Breast epithelium (tissue), 4 donors: ENCODE measurements at regions not wholly inside any gene's neighbourhood (a gene's known extent, or its start where the extent isn't known, plus 50 kb on each side); places are given as distances from the start of the nearest gene placed in this dataset.

ENCODE experiments used
- DNase-seq, 2 donors: peaks; one replicate each; pipeline ENCODE4 v3.0.0-alpha.2; 2019; ENCODE audit warnings: low spot score in 2 of 2
- H3K27ac ChIP-seq, 2 donors: fragments of 200-600 bp; sonication (generic) in 1 of 2; one replicate each; pipeline ENCODE4 v1.5.1; 2016 to 2019; ENCODE audit warnings: mild to moderate bottlenecking in 1 of 2
- H3K27me3 ChIP-seq, 2 donors: fragments of 200-600 bp; sonication (generic) in 1 of 2; one replicate each; pipeline versions ENCODE4 v1.5.1 to v1.6.0; 2017 to 2019; ENCODE audit warnings: control low read depth in 1 of 2, mild to moderate bottlenecking in 1 of 2
- H3K36me3 ChIP-seq: fragments of 200-600 bp; one replicate; pipeline ENCODE4 v1.5.1; 2019
- H3K4me1 ChIP-seq, 2 donors: fragments of 200-600 bp; sonication (generic); one replicate each; pipeline ENCODE4 v1.5.1; 2016 to 2019; ENCODE audit warnings: control low read depth in 1 of 2
- H3K4me3 ChIP-seq, 3 donors: fragments of 200-600 bp; sonication (generic); 1 replicate in 2 of 3; 2 replicates in 1 of 3; pipeline ENCODE4 v1.5.1; 2016 to 2019; ENCODE audit warnings: mild to moderate bottlenecking in 3 of 3, moderate library complexity in 2 of 3
- H3K9me3 ChIP-seq, 2 donors: fragments of 200-600 bp; sonication (generic) in 1 of 2; one replicate each; pipeline ENCODE4 v1.5.1; 2016 to 2019; ENCODE audit warnings: control low read depth in 1 of 2
- CTCF ChIP-seq, 3 donors: fragments of 450-650 bp; IDR thresholded peaks; one replicate each; pipeline ENCODE4 v1.5.1; 2016 to 2017; ENCODE audit warnings: antibody characterized with exemption in 3 of 3, mild to moderate bottlenecking in 3 of 3, moderate library complexity in 3 of 3
- POLR2A ChIP-seq: fragments of 450-650 bp; IDR thresholded peaks from one replicate; pipeline ENCODE4 v1.6.1; 2016; ENCODE audit warnings: antibody characterized with exemption, mild to moderate bottlenecking, moderate library complexity
- POLR2AphosphoS5 ChIP-seq, 3 donors: sonication (generic); formaldehyde crosslinking; IDR thresholded peaks; one replicate each; pipeline ENCODE4 v1.6.1; 2017; ENCODE audit warnings: antibody characterized with exemption in 3 of 3
- intact Hi-C: fragments of 100-400 bp; cut with DNase I; formaldehyde crosslinking; loops from one replicate; pipeline ENCODE4 v1.15.1; 2023; ENCODE audit warnings: low total_unique reads

- no peak overlapping the region for H3K27ac ChIP-seq
- H3K4me1 ChIP-seq: no peaks in the 10 kb centered on the region
- intact Hi-C loops: no loop called here
- H3K27me3 ChIP-seq: no peaks in the 10 kb centered on the region
- TF ChIP-seq POLR2AphosphoS5 (IDR thresholded peaks at IDR 0.05) (no peak), POLR2A (no peak), CTCF (IDR thresholded peaks at IDR 0.05) (no peak)
- no peaks in the 10 kb centered on the region for H3K9me3 ChIP-seq
- no peak overlapping the region for H3K4me3 ChIP-seq
- H3K36me3 ChIP-seq: no peaks in the 10 kb centered on the region
- DNase-seq: no peak
These were observed 666.4 kb upstream of the MKI67 start for GRCh38 chr10:128792426-128793140.

GRCh38 chr10:128793726-128794655 is 667.8 kb upstream of the MKI67 start:
- Histone ChIP-seq H3K4me1 (no peaks in the 10 kb centered on the region), H3K27me3 (no peaks in the 10 kb centered on the region), H3K4me3 (no peak overlapping the region), H3K9me3 (no peaks in the 10 kb centered on the region), H3K27ac (no peak overlapping the region), H3K36me3 (no peaks in the 10 kb centered on the region)
- intact Hi-C loops: no loop called here
- TF ChIP-seq CTCF (IDR thresholded peaks at IDR 0.05) (no peak), POLR2A (no peak), POLR2AphosphoS5 (IDR thresholded peaks at IDR 0.05) (no peak)
- DNase-seq: no peak

DNA sequence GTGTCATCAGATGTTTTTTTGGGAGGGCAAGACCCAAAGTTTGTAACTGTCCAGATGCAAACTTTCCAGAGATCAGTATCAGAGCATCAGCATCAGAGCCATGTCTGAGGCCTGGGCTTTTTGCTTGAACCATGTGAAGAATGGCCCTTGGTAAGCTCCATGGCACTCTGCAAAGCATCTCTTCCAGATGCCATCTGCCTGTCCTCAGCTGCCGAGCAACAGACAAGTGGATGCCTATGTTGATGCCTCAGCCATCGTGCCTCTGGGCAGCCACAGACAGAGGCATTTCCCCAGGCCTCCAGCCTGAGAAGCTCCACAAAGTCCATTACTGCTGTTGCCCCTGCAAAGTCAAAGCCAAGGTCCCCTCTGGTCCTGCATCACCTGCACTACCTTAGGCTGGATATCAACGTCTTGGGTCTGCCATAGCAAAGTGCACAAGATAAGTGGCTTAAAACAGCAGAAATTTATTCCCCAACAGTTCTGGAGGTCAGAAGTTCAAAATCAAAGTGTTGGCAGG is 670.2 kb upstream of the MKI67 start:
- DNase-seq: no peak
- TF ChIP-seq POLR2AphosphoS5 (IDR thresholded peaks at IDR 0.05) (no peak), POLR2A (no peak), CTCF (IDR thresholded peaks at IDR 0.05) (no peak)
- intact Hi-C loops: no loop called here
- H3K4me1 ChIP-seq: no peaks in the 10 kb centered on the region
- H3K27me3 ChIP-seq: no peaks in the 10 kb centered on the region
- H3K9me3 ChIP-seq: no peaks in the 10 kb centered on the region
- no peak overlapping the region for H3K4me3 ChIP-seq
- H3K27ac ChIP-seq: no peak overlapping the region
- no peaks in the 10 kb centered on the region for H3K36me3 ChIP-seq

DNA sequence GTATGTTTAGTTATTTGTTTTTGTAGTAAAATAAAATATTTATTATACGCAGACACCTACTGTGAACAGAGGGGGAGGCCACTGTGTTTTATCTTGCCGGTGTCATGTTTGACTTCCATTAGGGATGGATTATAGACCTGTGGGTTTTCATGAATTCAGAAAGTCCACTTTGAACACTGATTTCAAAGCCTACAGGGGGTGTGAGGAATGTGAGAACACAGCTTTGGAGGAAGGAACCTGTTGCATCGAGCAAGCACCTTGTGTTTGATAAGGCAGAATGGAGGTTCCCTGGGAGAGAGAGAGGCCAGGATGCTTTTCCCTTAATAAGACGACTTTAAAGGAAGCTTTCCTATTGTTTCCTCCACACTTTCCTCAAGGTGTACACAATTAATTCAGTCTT is 665.0 kb upstream of the MGMT start:
- DNase-seq: no peak
- intact Hi-C loops: no loop called here
- H3K36me3 ChIP-seq: no peaks in the 10 kb centered on the region
- H3K9me3 ChIP-seq: no peaks in the 10 kb centered on the region
- peaks cover 0 to 6% of the 10 kb centered on the region in 2 donors for H3K27me3 ChIP-seq
- TF ChIP-seq POLR2A: no peak
- no peak for TF ChIP-seq CTCF (IDR thresholded peaks at IDR 0.05)
- no peaks in the 10 kb centered on the region for H3K4me1 ChIP-seq
- H3K27ac ChIP-seq: no peak overlapping the region
- no peak overlapping the region for H3K4me3 ChIP-seq

DNA sequence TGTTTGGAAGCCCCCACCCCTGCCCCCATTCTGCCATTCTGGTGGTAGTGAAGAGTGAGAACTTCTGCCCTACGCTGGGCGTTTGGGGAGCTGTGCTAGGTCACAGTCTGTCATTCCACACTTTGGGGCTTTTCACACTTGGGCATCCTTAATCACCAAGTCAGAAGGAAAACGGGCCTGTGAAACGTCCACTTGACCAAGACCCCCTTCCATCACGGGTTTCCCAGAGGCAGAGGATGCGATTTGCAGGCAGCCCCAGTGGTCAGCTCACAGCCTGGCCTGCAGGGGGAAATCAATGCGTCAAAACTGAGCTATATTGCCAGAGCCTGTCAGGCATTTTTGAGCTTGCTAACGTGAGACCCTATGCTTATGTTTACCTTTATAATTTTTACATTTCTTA is 663.3 kb upstream of the MGMT start:
- intact Hi-C loops: no loop called here
- Histone ChIP-seq H3K27ac (no peak overlapping the region), H3K36me3 (no peaks in the 10 kb centered on the region), H3K4me3 (no peak overlapping the region), H3K9me3 (no peaks in the 10 kb centered on the region), H3K4me1 (no peaks in the 10 kb centered on the region), H3K27me3 (peaks cover 0 to 10% of the 10 kb centered on the region in 2 donors)
- no peak for DNase-seq
- no peak for TF ChIP-seq POLR2AphosphoS5 (IDR thresholded peaks at IDR 0.05)
- no peak for TF ChIP-seq POLR2A
- TF ChIP-seq CTCF (IDR thresholded peaks at IDR 0.05): no peak
